ENCODE measurements at regions not wholly inside any gene's neighbourhood (a gene's known extent, or its start where the extent isn't known, plus 50 kb on each side); places are given as distances from the start of the nearest gene placed in this dataset.
"Not testable (repeated sequence)": the region's sequence is repeated elsewhere in the genome, so short reads cannot be mapped to it uniquely, and the experiment has no call there.

- DNase-seq: no peak
These were observed 82.2 kb upstream of the RNU2-1 start for GRCh38 chr17:43315858-43316521.

GRCh38 chr17:43315369-43315768 is 81.6 kb upstream of the RNU2-1 start:
- DNase-seq: no peak

GRCh38 chr17:43314611-43315011 is 80.8 kb upstream of the RNU2-1 start:
- no peak for DNase-seq

- DNase-seq: no peak
These were observed 78.2 kb upstream of the RNU2-1 start for GRCh38 chr17:43312011-43312410.

GRCh38 chr17:43309505-43310332 is 75.9 kb upstream of the RNU2-1 start:
- no peak for DNase-seq

GRCh38 chr17:43308999-43309398 is 75.2 kb upstream of the RNU2-1 start:
- DNase-seq: no peak

- not testable (repeated sequence) for DNase-seq
These were observed 71.0 kb upstream of the RNU2-1 start for GRCh38 chr17:43304792-43305191.

- not testable (repeated sequence) for DNase-seq
These were observed 69.3 kb upstream of the RNU2-1 start for GRCh38 chr17:43303049-43303448.

- not testable (repeated sequence) for DNase-seq
These were observed 65.7 kb upstream of the RNU2-1 start for GRCh38 chr17:43299300-43300076.

GRCh38 chr17:43289670-43290069 is 55.9 kb upstream of the RNU2-1 start:
- DNase-seq: not testable (repeated sequence)

- DNase-seq: not testable (repeated sequence)
These were observed 49.8 kb upstream of the RNU2-1 start for GRCh38 chr17:43283606-43284005.

Data from right lung (tissue), 2 donors.